HG03575 (cell line): ENCODE measurements at regions not wholly inside any gene's neighbourhood (a gene's known extent, or its start where the extent isn't known, plus 50 kb on each side); places are given as distances from the start of the nearest gene placed in this dataset.

ENCODE experiments used
- ATAC-seq: cut with Tn5 transposase; IDR thresholded peaks from one replicate; pipeline ENCODE4 v1.9.1; 2021; ENCODE audit not compliant: unreplicated experiment, insufficient number of reproducible peaks, low FRiP score; ENCODE audit errors: extremely low read depth

GRCh38 chr10:52662256-52662655 is 110.3 kb downstream of the MBL2 start:
- no peak for ATAC-seq

- no peak for ATAC-seq
Measured at GRCh38 chr10:52663161-52663560, 109.4 kb downstream of the MBL2 start.

- no peak for ATAC-seq
Measured at GRCh38 chr10:52664629-52665028, 108.0 kb downstream of the MBL2 start.

GRCh38 chr10:52665821-52666220 is 106.8 kb downstream of the MBL2 start:
- no peak for ATAC-seq

- ATAC-seq = no peak
Measured at GRCh38 chr10:52666931-52667330, 105.7 kb downstream of the MBL2 start.

- no peak for ATAC-seq
Measured at GRCh38 chr10:52668024-52668423, 104.6 kb downstream of the MBL2 start.

- ATAC-seq = no peak
Measured at GRCh38 chr10:52672880-52673279, 99.7 kb downstream of the MBL2 start.

- ATAC-seq = no peak
Measured at GRCh38 chr10:52673468-52673867, 99.1 kb downstream of the MBL2 start.

- ATAC-seq = no peak
Measured at GRCh38 chr10:52674474-52674873, 98.1 kb downstream of the MBL2 start.

- no peak for ATAC-seq
Measured at GRCh38 chr10:52677086-52677485, 95.5 kb downstream of the MBL2 start.

GRCh38 chr10:52678611-52679010 is 94.0 kb downstream of the MBL2 start:
- ATAC-seq = no peak

- ATAC-seq = no peak
Measured at GRCh38 chr10:52679117-52679516, 93.5 kb downstream of the MBL2 start.

- ATAC-seq = no peak
Measured at GRCh38 chr10:52682766-52683165, 89.8 kb downstream of the MBL2 start.

GRCh38 chr10:52683776-52684175 is 88.8 kb downstream of the MBL2 start:
- no peak for ATAC-seq

GRCh38 chr10:52688899-52689298 is 83.7 kb downstream of the MBL2 start:
- ATAC-seq = no peak

GRCh38 chr10:52696232-52696631 is 76.4 kb downstream of the MBL2 start:
- ATAC-seq = no peak

- no peak for ATAC-seq
Measured at GRCh38 chr10:52701647-52702046, 70.9 kb downstream of the MBL2 start.

- no peak for ATAC-seq
Measured at GRCh38 chr10:52703451-52703850, 69.1 kb downstream of the MBL2 start.

- no peak for ATAC-seq
Measured at GRCh38 chr10:52703898-52704297, 68.7 kb downstream of the MBL2 start.

- ATAC-seq = no peak
Measured at GRCh38 chr10:52706332-52707070, 66.1 kb downstream of the MBL2 start.
